Suprapubic skin (tissue), 4 donors: ENCODE measurements at regions not wholly inside any gene's neighbourhood (a gene's known extent, or its start where the extent isn't known, plus 50 kb on each side); places are given as distances from the start of the nearest gene placed in this dataset.

Experiments used
- DNase-seq, 2 donors: peaks; one replicate each; pipeline ENCODE4 v3.0.0-alpha.2; 2019; ENCODE audit warnings: low spot score in 2 of 2
- H3K27ac ChIP-seq: fragments of 200-600 bp; sonication (generic); one replicate; pipeline ENCODE4 v1.5.1; 2019
- H3K27me3 ChIP-seq: fragments of 200-600 bp; sonication (generic); one replicate; pipeline ENCODE4 v1.5.1; 2019
- H3K36me3 ChIP-seq: fragments of 200-600 bp; sonication (generic); one replicate; pipeline ENCODE4 v1.5.1; 2019
- H3K4me1 ChIP-seq: fragments of 200-600 bp; sonication (generic); one replicate; pipeline ENCODE4 v1.5.1; 2019
- H3K4me3 ChIP-seq: fragments of 200-600 bp; sonication (generic); one replicate; pipeline ENCODE4 v1.5.1; 2019; ENCODE audit warnings: mild to moderate bottlenecking
- H3K9me3 ChIP-seq: fragments of 200-600 bp; sonication (generic); one replicate; pipeline ENCODE4 v1.5.1; 2019
- CTCF ChIP-seq, 2 donors: fragments of 200-600 bp in 1 of 2; fragments of 450-650 bp in 1 of 2; sonication (generic) in 1 of 2; IDR thresholded peaks; one replicate each; pipeline ENCODE4 v1.5.1; 2016 to 2019; ENCODE audit warnings: antibody characterized with exemption in 2 of 2, mild to moderate bottlenecking in 1 of 2, moderate library complexity in 1 of 2
- EP300 ChIP-seq: sonication (generic); formaldehyde crosslinking; IDR thresholded peaks from one replicate; pipeline ENCODE4 v1.6.1; 2017; ENCODE audit warnings: antibody characterized with exemption
- POLR2A ChIP-seq, 2 donors: fragments of 450-650 bp; IDR thresholded peaks; one replicate each; pipeline ENCODE4 v1.6.1; 2017; ENCODE audit warnings: antibody characterized with exemption in 2 of 2, mild to moderate bottlenecking in 2 of 2, moderate library complexity in 2 of 2
- POLR2AphosphoS5 ChIP-seq, 3 donors: sonication (generic); formaldehyde crosslinking; IDR thresholded peaks; one replicate each; pipeline ENCODE4 v1.6.1; 2017; ENCODE audit warnings: antibody characterized with exemption in 3 of 3
- WGBS: methylation state at CpG from one replicate; pipeline ENCODE4 v1.1.5; 2018; 5-methylcytosine and 5-hydroxymethylcytosine counted together

GRCh38 chr7:114302858-114303257, 111.8 kb upstream of the FOXP2 start:
- no peak for DNase-seq
- WGBS, result 83% methylated on average over 4 of the region's 4 CpGs
- H3K4me3 ChIP-seq, result no peak overlapping the region
- no peaks in the 10 kb centered on the region for H3K27me3 ChIP-seq
- H3K9me3 ChIP-seq, result no peaks in the 10 kb centered on the region
- H3K27ac ChIP-seq, result no peak overlapping the region
- H3K4me1 ChIP-seq, result no peaks in the 10 kb centered on the region
- no peak for TF ChIP-seq POLR2A (IDR thresholded peaks at IDR 0.05)
- TF ChIP-seq EP300, result no peak
- TF ChIP-seq CTCF (IDR thresholded peaks at IDR 0.05), result no peak
- no peaks in the 10 kb centered on the region for H3K36me3 ChIP-seq

GRCh38 chr7:114298011-114298410, 116.6 kb upstream of the FOXP2 start:
- TF ChIP-seq POLR2A (IDR thresholded peaks at IDR 0.05) (no peak), CTCF (IDR thresholded peaks at IDR 0.05) (no peak), POLR2AphosphoS5 (IDR thresholded peaks at IDR 0.05) (no peak), EP300 (no peak)
- DNase-seq, result no peak
- Histone ChIP-seq H3K27ac (no peak overlapping the region), H3K4me1 (no peaks in the 10 kb centered on the region), H3K4me3 (no peak overlapping the region), H3K27me3 (no peaks in the 10 kb centered on the region), H3K9me3 (no peaks in the 10 kb centered on the region), H3K36me3 (no peaks in the 10 kb centered on the region)
- WGBS, result 39% methylated on average over 4 of the region's 4 CpGs

GRCh38 chr7:114297121-114297520, 117.5 kb upstream of the FOXP2 start:
- Histone ChIP-seq H3K27ac (no peak overlapping the region), H3K36me3 (no peaks in the 10 kb centered on the region), H3K9me3 (no peaks in the 10 kb centered on the region), H3K27me3 (no peaks in the 10 kb centered on the region), H3K4me3 (no peak overlapping the region), H3K4me1 (no peaks in the 10 kb centered on the region)
- TF ChIP-seq POLR2A (IDR thresholded peaks at IDR 0.05) (no peak), EP300 (no peak), CTCF (IDR thresholded peaks at IDR 0.05) (no peak)
- DNase-seq, result no peak
- 92% methylated on average over 10 of the region's 16 CpGs for WGBS

- no peaks in the 10 kb centered on the region for H3K4me1 ChIP-seq
- H3K4me3 ChIP-seq, result no peak overlapping the region
- H3K9me3 ChIP-seq, result no peaks in the 10 kb centered on the region
- DNase-seq, result no peak
- H3K27me3 ChIP-seq, result no peaks in the 10 kb centered on the region
- TF ChIP-seq EP300, result no peak
- TF ChIP-seq POLR2AphosphoS5 (IDR thresholded peaks at IDR 0.05), result no peak
- no peak for TF ChIP-seq CTCF (IDR thresholded peaks at IDR 0.05)
- TF ChIP-seq POLR2A (IDR thresholded peaks at IDR 0.05), result no peak
- 85% methylated on average over 1 of the region's 1 CpG for WGBS
- no peak overlapping the region for H3K27ac ChIP-seq
- H3K36me3 ChIP-seq, result no peaks in the 10 kb centered on the region
Measured at GRCh38 chr7:114295522-114295921, 119.1 kb upstream of the FOXP2 start.

GRCh38 chr7:114294036-114294435, 120.6 kb upstream of the FOXP2 start:
- no peak overlapping the region for H3K4me3 ChIP-seq
- no peak for DNase-seq
- no peak for TF ChIP-seq EP300
- no peak for TF ChIP-seq CTCF (IDR thresholded peaks at IDR 0.05)
- no peak for TF ChIP-seq POLR2AphosphoS5 (IDR thresholded peaks at IDR 0.05)
- no peak for TF ChIP-seq POLR2A (IDR thresholded peaks at IDR 0.05)
- no peak overlapping the region for H3K27ac ChIP-seq
- 87% methylated on average over 3 of the region's 3 CpGs for WGBS
- H3K4me1 ChIP-seq, result no peaks in the 10 kb centered on the region
- H3K36me3 ChIP-seq, result no peaks in the 10 kb centered on the region
- H3K9me3 ChIP-seq, result no peaks in the 10 kb centered on the region
- H3K27me3 ChIP-seq, result no peaks in the 10 kb centered on the region
